ENCODE measurements at regions not wholly inside any gene's neighbourhood (a gene's known extent, or its start where the extent isn't known, plus 50 kb on each side); places are given as distances from the start of the nearest gene placed in this dataset.
"Not testable (repeated sequence)": the region's sequence is repeated elsewhere in the genome, so short reads cannot be mapped to it uniquely, and the experiment has no call there.

DNA sequence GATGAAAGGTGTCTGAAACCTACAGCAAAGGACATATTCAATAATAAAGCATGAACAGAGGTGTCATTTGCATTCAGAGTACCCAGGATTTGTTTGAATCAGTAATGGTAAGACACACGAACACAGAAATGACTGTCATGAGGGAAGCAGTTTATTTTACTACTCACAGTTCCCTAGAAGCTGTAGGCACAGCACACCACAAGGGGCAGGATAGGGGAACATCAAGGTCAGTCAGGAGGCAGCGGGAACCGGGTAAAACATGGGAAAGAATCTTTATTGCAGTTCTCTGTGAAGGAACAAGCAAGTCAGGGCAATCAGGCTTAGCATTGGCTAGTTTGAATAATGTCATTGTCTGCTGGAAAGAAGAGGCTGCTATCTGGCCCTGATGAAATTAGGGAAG is 70.2 kb upstream of the PDSS1 start:
- WGBS (ENCODE audit: extremely low coverage, insufficient coverage, low lambda C conversion rate), result no CpG with 5 or more reads among the region's 3 CpGs
- no peak overlapping the region for H2BK15ac ChIP-seq (replicated peaks; ENCODE audit: low read depth)
- H4K8ac ChIP-seq (ENCODE audit: low read depth, low read length), result no peak overlapping the region
- H2BK5ac ChIP-seq (ENCODE audit: low read length), result no peak overlapping the region
- no peak overlapping the region for H3K18ac ChIP-seq (ENCODE audit: low read length)
- peak; percentile 68 for DNase-seq
- no peaks in the 10 kb centered on the region for H3K4me1 ChIP-seq (ENCODE audit: control insufficient read depth, low read depth, low read length)
- no peaks in the 10 kb centered on the region for H3K79me2 ChIP-seq (ENCODE audit: control insufficient read depth, insufficient read depth, low read length)
- H4K5ac ChIP-seq (ENCODE audit: low read length), result no peak overlapping the region
- no peaks in the 10 kb centered on the region for H3K79me1 ChIP-seq (ENCODE audit: low read length)
- no peak overlapping the region for H3K56ac ChIP-seq (ENCODE audit: low read length)
- H2AK5ac ChIP-seq (ENCODE audit: low read length), result no peak overlapping the region
- no peaks in the 10 kb centered on the region for H3K27me3 ChIP-seq (ENCODE audit: insufficient read depth, low read length, poor library complexity)
- H3K36me3 ChIP-seq (ENCODE audit: control insufficient read depth, insufficient read depth, low read length), result no peaks in the 10 kb centered on the region
- H3K4ac ChIP-seq (ENCODE audit: low read depth, low read length), result no peak overlapping the region
- H3K4me3 ChIP-seq (ENCODE audit: low read length), result no peak overlapping the region
- no peak overlapping the region for H2BK120ac ChIP-seq (ENCODE audit: low read depth, low read length)
- no peak overlapping the region for H3K4me2 ChIP-seq (ENCODE audit: low read length)
- no peak overlapping the region for H3K9ac ChIP-seq (ENCODE audit: low read length)
- H3K27ac ChIP-seq (ENCODE audit: low read depth, low read length), result no peak overlapping the region
- no peak overlapping the region for H3K23ac ChIP-seq (ENCODE audit: low read length)

DNA sequence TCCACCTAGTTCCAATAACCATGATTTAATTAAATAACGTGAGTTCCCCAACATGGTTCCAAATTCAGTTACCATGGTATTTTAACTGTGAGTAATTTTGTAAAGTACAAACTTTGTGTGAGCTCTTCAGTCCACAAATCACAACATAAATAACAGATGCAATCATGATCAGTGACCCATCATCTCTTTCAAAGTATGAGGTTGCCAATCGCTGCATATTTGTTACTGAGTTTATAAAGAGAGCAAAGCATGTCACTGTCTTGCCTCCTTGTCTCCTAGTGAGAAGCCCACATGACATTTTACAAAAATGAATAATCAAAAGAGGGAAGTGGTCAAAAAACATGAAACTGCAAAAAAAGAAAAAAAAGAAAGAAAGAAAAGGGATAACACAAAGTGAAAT is 69.1 kb upstream of the PDSS1 start:
- Histone ChIP-seq H3K4me1 (ENCODE audit: control insufficient read depth, low read depth, low read length) (no peaks in the 10 kb centered on the region), H3K56ac (ENCODE audit: low read length) (no peak overlapping the region), H2AK5ac (ENCODE audit: low read length) (no peak overlapping the region), H3K79me2 (ENCODE audit: control insufficient read depth, insufficient read depth, low read length) (no peaks in the 10 kb centered on the region), H4K8ac (ENCODE audit: low read depth, low read length) (no peak overlapping the region), H3K4me2 (ENCODE audit: low read length) (no peak overlapping the region), H3K36me3 (ENCODE audit: control insufficient read depth, insufficient read depth, low read length) (no peaks in the 10 kb centered on the region), H3K27me3 (ENCODE audit: insufficient read depth, low read length, poor library complexity) (no peaks in the 10 kb centered on the region), H4K5ac (ENCODE audit: low read length) (no peak overlapping the region), H2BK120ac (ENCODE audit: low read depth, low read length) (no peak overlapping the region), H3K4me3 (ENCODE audit: low read length) (no peak overlapping the region), H2BK5ac (ENCODE audit: low read length) (no peak overlapping the region), H3K9ac (ENCODE audit: low read length) (no peak overlapping the region), H3K4ac (ENCODE audit: low read depth, low read length) (no peak overlapping the region), H3K27ac (ENCODE audit: low read depth, low read length) (no peak overlapping the region), H3K23ac (ENCODE audit: low read length) (no peak overlapping the region), H3K18ac (ENCODE audit: low read length) (no peak overlapping the region), H2BK15ac (replicated peaks; ENCODE audit: low read depth) (no peak overlapping the region), H3K79me1 (ENCODE audit: low read length) (no peaks in the 10 kb centered on the region)
- DNase-seq, result no peak
- WGBS (ENCODE audit: extremely low coverage, insufficient coverage, low lambda C conversion rate), result no CpG with 5 or more reads among the region's 2 CpGs

DNA sequence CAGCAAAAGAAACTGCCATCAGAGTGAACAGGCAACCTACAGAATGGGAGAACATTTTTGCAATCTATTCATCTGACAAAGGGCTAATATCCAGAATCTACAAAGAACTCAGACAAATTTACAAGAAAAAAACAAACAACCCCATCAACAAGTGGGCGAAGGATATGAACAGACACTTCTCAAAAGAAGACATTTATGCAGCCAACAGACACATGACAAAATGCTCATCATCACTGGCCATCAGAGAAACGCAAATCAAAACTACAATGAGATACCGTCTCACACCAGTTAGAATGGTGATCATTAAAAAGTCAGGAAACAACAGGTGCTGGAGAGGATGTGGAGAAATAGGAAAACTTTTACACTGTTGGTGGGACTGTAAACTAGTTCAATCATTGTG is 65.3 kb upstream of the PDSS1 start:
- H3K56ac ChIP-seq (ENCODE audit: low read length); DNase-seq; H3K4me2 ChIP-seq (ENCODE audit: low read length); H2BK5ac ChIP-seq (ENCODE audit: low read length); H3K27ac ChIP-seq (ENCODE audit: low read depth, low read length); H3K27me3 ChIP-seq (ENCODE audit: insufficient read depth, low read length, poor library complexity); H3K23ac ChIP-seq (ENCODE audit: low read length); H3K79me1 ChIP-seq (ENCODE audit: low read length); H3K4ac ChIP-seq (ENCODE audit: low read depth, low read length); H3K9ac ChIP-seq (ENCODE audit: low read length); H2BK120ac ChIP-seq (ENCODE audit: low read depth, low read length); H4K8ac ChIP-seq (ENCODE audit: low read depth, low read length); H2AK5ac ChIP-seq (ENCODE audit: low read length); H4K5ac ChIP-seq (ENCODE audit: low read length); H3K79me2 ChIP-seq (ENCODE audit: control insufficient read depth, insufficient read depth, low read length); H3K18ac ChIP-seq (ENCODE audit: low read length); H3K4me3 ChIP-seq (ENCODE audit: low read length); H3K4me1 ChIP-seq (ENCODE audit: control insufficient read depth, low read depth, low read length); H3K36me3 ChIP-seq (ENCODE audit: control insufficient read depth, insufficient read depth, low read length); H2BK15ac ChIP-seq (replicated peaks; ENCODE audit: low read depth): not testable (repeated sequence)
- no CpG with 5 or more reads among the region's 3 CpGs for WGBS (ENCODE audit: extremely low coverage, insufficient coverage, low lambda C conversion rate)

- not testable (repeated sequence) for H3K79me2 ChIP-seq (ENCODE audit: control insufficient read depth, insufficient read depth, low read length); H2AK5ac ChIP-seq (ENCODE audit: low read length); H3K18ac ChIP-seq (ENCODE audit: low read length); DNase-seq; H3K79me1 ChIP-seq (ENCODE audit: low read length); H3K27me3 ChIP-seq (ENCODE audit: insufficient read depth, low read length, poor library complexity); H2BK5ac ChIP-seq (ENCODE audit: low read length); H3K4me3 ChIP-seq (ENCODE audit: low read length); H2BK120ac ChIP-seq (ENCODE audit: low read depth, low read length); H2BK15ac ChIP-seq (replicated peaks; ENCODE audit: low read depth); H3K4me2 ChIP-seq (ENCODE audit: low read length); H3K4ac ChIP-seq (ENCODE audit: low read depth, low read length); H3K36me3 ChIP-seq (ENCODE audit: control insufficient read depth, insufficient read depth, low read length); H3K4me1 ChIP-seq (ENCODE audit: control insufficient read depth, low read depth, low read length); H3K56ac ChIP-seq (ENCODE audit: low read length); H4K8ac ChIP-seq (ENCODE audit: low read depth, low read length); H3K27ac ChIP-seq (ENCODE audit: low read depth, low read length); H3K9ac ChIP-seq (ENCODE audit: low read length); H4K5ac ChIP-seq (ENCODE audit: low read length); H3K23ac ChIP-seq (ENCODE audit: low read length)
These were observed 63.4 kb upstream of the PDSS1 start for GRCh38 chr10:26634111-26634510.

DNA sequence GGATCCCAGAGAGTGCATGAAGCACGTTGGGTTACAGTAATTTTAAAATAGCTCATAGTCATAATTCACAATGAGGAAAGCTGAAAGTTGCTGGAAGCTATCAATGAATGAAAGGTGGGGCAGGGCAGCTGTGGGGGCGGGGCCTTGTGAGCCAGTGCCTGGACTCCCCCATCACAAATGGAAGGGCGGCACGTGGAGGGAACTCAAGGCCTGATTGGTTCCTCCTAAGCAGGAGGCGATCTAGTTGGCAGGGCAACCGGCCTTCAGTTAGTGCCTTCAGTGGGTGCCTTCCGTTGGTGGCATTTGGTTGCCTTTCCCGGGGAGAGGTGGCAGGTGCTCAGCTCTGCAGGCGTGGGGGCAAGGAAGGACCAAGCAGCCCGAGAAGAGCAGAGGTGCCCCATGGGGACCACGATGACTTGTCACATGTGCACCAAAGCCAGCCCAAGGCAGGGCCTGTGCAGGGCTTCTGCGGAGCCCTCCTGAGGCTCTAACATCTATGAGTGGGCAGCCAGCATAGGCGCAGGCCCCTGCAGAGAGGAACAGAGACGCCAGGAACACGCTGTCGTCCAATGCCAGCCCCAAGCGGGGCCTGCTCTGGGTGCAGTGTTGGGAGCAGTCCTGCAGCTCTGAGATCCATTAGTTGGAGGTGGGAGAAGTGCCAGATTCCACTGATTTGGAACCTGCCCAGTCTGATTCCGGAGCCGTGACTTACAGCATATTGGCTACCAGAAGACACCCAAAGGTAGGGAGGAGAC is 59.8 kb upstream of the PDSS1 start:
- Histone ChIP-seq H4K5ac (ENCODE audit: low read length) (no peak overlapping the region), H3K56ac (ENCODE audit: low read length) (no peak overlapping the region), H2BK120ac (ENCODE audit: low read depth, low read length) (no peak overlapping the region), H3K23ac (ENCODE audit: low read length) (no peak overlapping the region), H3K4me2 (ENCODE audit: low read length) (no peak overlapping the region), H3K27me3 (ENCODE audit: insufficient read depth, low read length, poor library complexity) (no peaks in the 10 kb centered on the region), H3K4ac (ENCODE audit: low read depth, low read length) (no peak overlapping the region), H3K36me3 (ENCODE audit: control insufficient read depth, insufficient read depth, low read length) (no peaks in the 10 kb centered on the region), H3K4me3 (ENCODE audit: low read length) (no peak overlapping the region), H4K8ac (ENCODE audit: low read depth, low read length) (no peak overlapping the region), H2AK5ac (ENCODE audit: low read length) (no peak overlapping the region), H3K27ac (ENCODE audit: low read depth, low read length) (no peak overlapping the region), H3K79me2 (ENCODE audit: control insufficient read depth, insufficient read depth, low read length) (no peaks in the 10 kb centered on the region), H3K18ac (ENCODE audit: low read length) (no peak overlapping the region), H2BK15ac (replicated peaks; ENCODE audit: low read depth) (no peak overlapping the region), H2BK5ac (ENCODE audit: low read length) (no peak overlapping the region), H3K9ac (ENCODE audit: low read length) (no peak overlapping the region), H3K4me1 (ENCODE audit: control insufficient read depth, low read depth, low read length) (no peaks in the 10 kb centered on the region), H3K79me1 (ENCODE audit: low read length) (no peaks in the 10 kb centered on the region)
- DNase-seq, result no peak
- whole genome bisulfite sequencing (ENCODE audit: extremely low coverage, insufficient coverage, low lambda C conversion rate), result no CpG with 5 or more reads among the region's 19 CpGs

- no peak overlapping the region for H3K23ac ChIP-seq (ENCODE audit: low read length)
These were observed 57.1 kb upstream of the PDSS1 start for GRCh38 chr10:26640391-26640790.

More at GRCh38 chr10:26640391-26640790, 57.1 kb upstream of the PDSS1 start:
- Histone ChIP-seq H2BK15ac (replicated peaks; ENCODE audit: low read depth) (no peak overlapping the region), H2BK120ac (ENCODE audit: low read depth, low read length) (no peak overlapping the region), H4K5ac (ENCODE audit: low read length) (no peak overlapping the region), H3K27ac (ENCODE audit: low read depth, low read length) (no peak overlapping the region), H3K4me1 (ENCODE audit: control insufficient read depth, low read depth, low read length) (no peaks in the 10 kb centered on the region), H2BK5ac (ENCODE audit: low read length) (no peak overlapping the region), H3K79me2 (ENCODE audit: control insufficient read depth, insufficient read depth, low read length) (no peaks in the 10 kb centered on the region), H3K9ac (ENCODE audit: low read length) (no peak overlapping the region), H3K27me3 (ENCODE audit: insufficient read depth, low read length, poor library complexity) (no peaks in the 10 kb centered on the region), H3K4me3 (ENCODE audit: low read length) (no peak overlapping the region), H4K8ac (ENCODE audit: low read depth, low read length) (no peak overlapping the region), H3K79me1 (ENCODE audit: low read length) (no peaks in the 10 kb centered on the region), H2AK5ac (ENCODE audit: low read length) (no peak overlapping the region), H3K4me2 (ENCODE audit: low read length) (no peak overlapping the region), H3K18ac (ENCODE audit: low read length) (no peak overlapping the region), H3K4ac (ENCODE audit: low read depth, low read length) (no peak overlapping the region), H3K36me3 (ENCODE audit: control insufficient read depth, insufficient read depth, low read length) (no peaks in the 10 kb centered on the region), H3K56ac (ENCODE audit: low read length) (no peak overlapping the region)
- DNase-seq, result no peak
- no CpG with 5 or more reads among the region's 10 CpGs for WGBS (ENCODE audit: extremely low coverage, insufficient coverage, low lambda C conversion rate)
